HG02938 (cell line): ENCODE measurements at regions not wholly inside any gene's neighbourhood (a gene's known extent, or its start where the extent isn't known, plus 50 kb on each side); places are given as distances from the start of the nearest gene placed in this dataset.
"Not testable (repeated sequence)": the region's sequence is repeated elsewhere in the genome, so short reads cannot be mapped to it uniquely, and the experiment has no call there.

Experiments used
- ATAC-seq: cut with Tn5 transposase; IDR thresholded peaks from one replicate; pipeline ENCODE4 v1.9.1; 2021; ENCODE audit warnings: mild to moderate bottlenecking, moderate library complexity; ENCODE audit not compliant: unreplicated experiment

GRCh38 chr11:93608364-93608763 is 53.1 kb upstream of the CEP295 start:
- ATAC-seq = peak; percentile 44

DNA sequence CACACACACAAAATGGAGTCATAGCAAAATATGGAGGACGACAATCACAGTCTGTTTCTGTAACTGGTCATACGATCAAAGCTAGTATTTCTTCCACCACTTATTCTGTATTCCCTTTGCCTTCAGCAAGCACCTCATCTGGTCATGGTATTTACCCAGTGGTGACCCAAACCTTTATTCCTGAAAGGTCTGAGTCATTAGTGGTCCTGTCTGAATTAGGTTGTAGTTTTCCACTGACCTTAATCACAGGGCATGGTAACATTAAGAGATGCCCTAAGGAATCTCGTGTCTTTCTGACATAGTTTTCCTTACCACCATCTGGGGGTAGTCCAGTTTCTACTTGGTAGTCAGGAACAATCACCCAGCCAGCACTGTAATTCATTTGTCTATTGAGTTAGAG is 54.8 kb upstream of the CEP295 start:
- no peak for ATAC-seq

GRCh38 chr11:93606314-93606713 is 55.2 kb upstream of the CEP295 start:
- ATAC-seq = no peak

GRCh38 chr11:93605642-93606041 is 55.8 kb upstream of the CEP295 start:
- ATAC-seq = no peak

DNA sequence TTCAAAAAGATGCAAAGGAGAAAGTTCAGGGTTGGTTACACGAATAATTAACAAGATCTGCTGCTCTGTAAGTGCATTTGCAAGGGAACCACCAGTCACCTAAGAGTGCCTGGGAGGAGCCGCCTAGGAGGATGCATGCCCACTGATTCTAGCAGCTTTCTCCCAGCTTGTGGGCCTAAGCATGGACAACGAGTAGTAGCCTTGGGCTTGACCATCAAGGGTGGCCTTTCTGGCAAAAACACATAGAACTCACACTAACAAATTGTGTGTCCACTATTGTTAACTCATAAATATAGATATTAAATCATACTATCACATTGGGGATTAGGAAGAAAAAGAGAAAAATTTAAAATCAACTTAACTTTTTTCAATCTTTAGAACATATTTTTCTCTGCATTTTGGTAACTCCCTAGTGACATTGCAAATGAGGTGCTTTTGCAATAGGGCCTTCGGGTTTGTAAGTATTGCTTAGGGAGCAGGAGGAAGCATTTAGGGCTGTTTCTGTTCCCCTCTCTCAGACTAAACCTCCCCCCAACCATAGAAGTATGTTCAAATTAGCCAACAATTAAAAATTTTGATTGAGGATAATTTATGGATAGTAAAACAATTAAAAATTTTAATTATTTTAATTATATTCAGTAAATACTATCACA is 57.3 kb upstream of the CEP295 start:
- no peak for ATAC-seq

DNA sequence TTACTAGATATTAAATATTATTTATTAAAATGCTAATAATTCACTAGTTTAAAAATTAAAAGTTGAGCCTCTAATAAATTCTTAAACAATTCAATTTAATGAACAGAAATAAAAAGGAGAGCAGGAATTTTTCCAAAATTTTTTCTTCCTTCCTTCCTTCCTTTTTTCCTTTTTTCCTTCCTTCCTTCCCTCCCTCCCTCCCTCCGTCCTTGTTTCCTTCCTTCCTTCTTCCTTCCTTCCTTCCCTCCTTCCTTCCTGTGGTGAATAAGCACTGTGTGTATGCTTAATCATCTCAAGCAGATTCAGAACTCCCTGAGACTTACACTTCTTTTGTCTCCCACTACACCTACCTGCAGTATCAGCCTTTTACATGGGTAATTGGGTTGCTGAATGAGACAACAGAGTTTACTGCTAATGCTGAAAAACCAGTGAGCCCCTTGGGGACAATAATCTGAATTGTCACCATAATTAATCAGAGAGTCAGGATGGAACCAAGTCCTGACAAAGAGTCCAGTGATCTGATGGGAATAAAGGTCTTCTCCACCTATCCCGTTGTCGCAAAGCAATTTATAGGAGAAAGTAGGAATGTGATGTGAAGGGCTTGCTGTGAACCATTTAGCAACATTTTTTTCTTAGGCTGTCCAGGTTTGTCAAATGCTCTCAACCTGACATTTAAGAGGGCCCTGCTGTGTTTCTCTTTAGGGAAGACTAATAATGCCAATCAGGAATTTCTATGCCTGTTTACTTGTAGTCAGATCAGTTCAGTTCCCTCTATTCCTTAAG is 58.1 kb upstream of the CEP295 start:
- no peak for ATAC-seq

DNA sequence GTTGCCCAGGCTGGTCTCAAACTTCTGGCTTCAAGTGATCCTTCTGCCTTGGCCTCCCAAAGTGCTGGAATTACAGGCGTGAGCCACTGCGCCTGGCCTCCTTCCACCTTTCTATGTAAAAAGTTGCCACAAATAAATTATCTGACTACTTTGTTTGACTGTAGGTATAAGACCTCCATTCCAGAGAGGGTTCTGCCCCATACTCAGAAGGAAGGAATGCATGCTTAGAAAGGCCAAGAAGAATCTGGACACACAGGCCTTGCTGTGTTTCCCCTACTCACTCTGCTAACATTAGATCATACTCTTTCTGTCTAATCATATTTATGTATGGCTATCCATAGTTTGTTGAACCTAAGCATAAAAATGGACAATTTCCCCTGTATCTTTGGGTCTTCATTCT is 53.0 kb upstream of the SMCO4 start:
- ATAC-seq = not testable (repeated sequence)
